ENCODE measurements at regions not wholly inside any gene's neighbourhood (a gene's known extent, or its start where the extent isn't known, plus 50 kb on each side); places are given as distances from the start of the nearest gene placed in this dataset.

DNA sequence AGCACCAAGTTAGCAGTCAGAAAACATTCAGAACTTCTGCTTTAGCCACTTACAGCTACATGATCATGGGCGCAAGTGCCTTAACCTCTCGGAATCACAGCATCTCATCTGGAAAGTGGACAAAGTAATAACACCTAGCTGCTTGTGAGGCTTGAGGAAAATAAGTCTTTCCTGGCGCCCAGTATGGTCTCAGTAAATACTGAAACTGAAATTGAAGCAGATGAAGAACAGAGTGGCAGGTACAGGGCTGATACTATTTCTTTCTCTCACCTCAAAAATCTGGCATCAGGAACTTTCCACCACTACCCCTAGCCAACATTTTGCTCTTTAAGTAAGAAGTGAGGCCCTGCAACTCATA, 129.7 kb upstream of the FUT8 start:
- H3K27ac Mint-ChIP-seq, result peak overlapping the region; percentile 66
- H3K27me3 Mint-ChIP-seq (ENCODE audit: low read depth), result no peaks in the 10 kb centered on the region
- TF ChIP-seq, protein P1, sequence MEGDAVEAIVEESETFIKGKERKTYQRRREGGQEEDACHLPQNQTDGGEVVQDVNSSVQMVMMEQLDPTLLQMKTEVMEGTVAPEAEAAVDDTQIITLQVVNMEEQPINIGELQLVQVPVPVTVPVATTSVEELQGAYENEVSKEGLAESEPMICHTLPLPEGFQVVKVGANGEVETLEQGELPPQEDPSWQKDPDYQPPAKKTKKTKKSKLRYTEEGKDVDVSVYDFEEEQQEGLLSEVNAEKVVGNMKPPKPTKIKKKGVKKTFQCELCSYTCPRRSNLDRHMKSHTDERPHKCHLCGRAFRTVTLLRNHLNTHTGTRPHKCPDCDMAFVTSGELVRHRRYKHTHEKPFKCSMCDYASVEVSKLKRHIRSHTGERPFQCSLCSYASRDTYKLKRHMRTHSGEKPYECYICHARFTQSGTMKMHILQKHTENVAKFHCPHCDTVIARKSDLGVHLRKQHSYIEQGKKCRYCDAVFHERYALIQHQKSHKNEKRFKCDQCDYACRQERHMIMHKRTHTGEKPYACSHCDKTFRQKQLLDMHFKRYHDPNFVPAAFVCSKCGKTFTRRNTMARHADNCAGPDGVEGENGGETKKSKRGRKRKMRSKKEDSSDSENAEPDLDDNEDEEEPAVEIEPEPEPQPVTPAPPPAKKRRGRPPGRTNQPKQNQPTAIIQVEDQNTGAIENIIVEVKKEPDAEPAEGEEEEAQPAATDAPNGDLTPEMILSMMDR (IDR thresholded peaks at IDR 0.05; ENCODE audit: unreplicated experiment), result no peak
- H3K9me3 Mint-ChIP-seq, result no peaks in the 10 kb centered on the region
- no peak for DNase-seq (ENCODE audit: low spot score in 2 of 2, unreplicated experiment in 2 of 2)
- H3K4me3 Mint-ChIP-seq, result no peak overlapping the region
- peaks cover 18% of the 10 kb centered on the region for H3K4me1 Mint-ChIP-seq
- H3K36me3 Mint-ChIP-seq, result no peaks in the 10 kb centered on the region

DNA sequence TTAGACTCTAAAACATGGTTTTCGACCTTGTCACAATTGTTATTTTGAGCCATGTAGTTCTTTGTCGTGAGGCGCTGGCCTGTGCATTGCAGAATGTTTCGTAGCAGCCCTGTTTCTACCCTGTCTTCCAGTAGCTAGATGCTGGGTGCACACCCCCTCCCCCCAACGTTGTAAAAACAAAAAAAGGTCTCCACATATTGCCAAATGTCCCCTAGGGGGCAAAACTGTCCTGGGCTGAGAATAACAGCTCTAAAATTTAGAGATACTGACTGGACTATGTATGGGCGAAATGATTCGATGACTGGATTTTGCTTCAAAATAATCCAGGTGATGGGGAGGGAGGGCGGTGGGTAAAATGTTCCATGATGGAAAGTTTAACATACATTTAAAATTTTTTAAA, 126.1 kb upstream of the FUT8 start:
- Mint-ChIP-seq H3K27me3 (ENCODE audit: low read depth) (no peaks in the 10 kb centered on the region), H3K27ac (no peak overlapping the region), H3K4me1 (peaks cover 20% of the 10 kb centered on the region), H3K9me3 (no peaks in the 10 kb centered on the region), H3K4me3 (no peak overlapping the region), H3K36me3 (no peaks in the 10 kb centered on the region)
- TF ChIP-seq, protein P1 (IDR thresholded peaks at IDR 0.05; ENCODE audit: unreplicated experiment), result no peak
- no peak for DNase-seq (ENCODE audit: low spot score in 2 of 2, unreplicated experiment in 2 of 2)

DNA sequence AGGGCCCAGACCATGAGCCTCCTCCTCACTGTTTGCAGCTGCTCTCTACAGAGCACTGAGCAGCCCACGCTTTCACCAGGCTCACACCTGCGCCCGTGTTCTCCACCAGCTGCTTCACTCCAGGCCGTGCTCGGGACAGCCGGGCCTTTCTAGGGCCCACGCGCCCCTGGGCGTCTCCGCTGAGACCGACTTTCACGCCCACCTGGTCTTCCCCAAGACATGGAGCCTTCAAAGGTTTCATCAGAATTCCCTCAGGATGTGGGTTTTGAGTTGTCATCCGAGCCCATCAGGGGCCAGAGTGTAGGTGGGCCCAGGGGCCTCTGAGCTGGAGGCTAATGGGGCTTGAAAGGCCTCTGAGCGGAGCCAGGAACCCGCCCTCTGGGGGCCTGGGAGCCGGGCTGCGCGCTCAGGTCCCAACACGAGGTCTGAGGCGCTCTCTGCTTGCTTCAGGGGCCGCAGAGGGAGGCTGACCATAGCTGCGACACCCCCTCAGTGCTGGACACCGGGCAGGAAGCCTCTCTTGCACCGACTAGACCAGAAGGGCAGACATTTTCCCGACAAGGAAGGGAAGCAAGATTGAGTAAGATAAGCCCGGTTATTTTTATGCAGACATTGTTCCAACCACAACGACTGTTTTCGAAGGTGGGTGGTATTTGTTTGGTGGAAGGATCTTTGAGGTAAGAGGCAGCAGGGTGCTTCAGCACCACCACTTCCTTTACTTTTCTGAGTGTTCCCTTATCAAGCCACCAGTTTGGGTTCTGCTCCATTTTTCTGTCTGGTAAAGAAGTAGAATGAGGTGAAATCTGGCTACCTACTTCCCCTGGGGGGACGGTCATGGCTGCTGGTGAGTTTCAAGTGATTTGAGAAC, 125.0 kb upstream of the FUT8 start:
- no peaks in the 10 kb centered on the region for H3K9me3 Mint-ChIP-seq
- H3K4me3 Mint-ChIP-seq, result no peak overlapping the region
- H3K27me3 Mint-ChIP-seq (ENCODE audit: low read depth), result no peaks in the 10 kb centered on the region
- H3K4me1 Mint-ChIP-seq, result peaks cover 12% of the 10 kb centered on the region
- H3K27ac Mint-ChIP-seq, result no peak overlapping the region
- TF ChIP-seq, protein P1 (IDR thresholded peaks at IDR 0.05; ENCODE audit: unreplicated experiment), result no peak
- no peaks in the 10 kb centered on the region for H3K36me3 Mint-ChIP-seq
- DNase-seq (ENCODE audit: low spot score in 2 of 2, unreplicated experiment in 2 of 2), result no peak

DNA sequence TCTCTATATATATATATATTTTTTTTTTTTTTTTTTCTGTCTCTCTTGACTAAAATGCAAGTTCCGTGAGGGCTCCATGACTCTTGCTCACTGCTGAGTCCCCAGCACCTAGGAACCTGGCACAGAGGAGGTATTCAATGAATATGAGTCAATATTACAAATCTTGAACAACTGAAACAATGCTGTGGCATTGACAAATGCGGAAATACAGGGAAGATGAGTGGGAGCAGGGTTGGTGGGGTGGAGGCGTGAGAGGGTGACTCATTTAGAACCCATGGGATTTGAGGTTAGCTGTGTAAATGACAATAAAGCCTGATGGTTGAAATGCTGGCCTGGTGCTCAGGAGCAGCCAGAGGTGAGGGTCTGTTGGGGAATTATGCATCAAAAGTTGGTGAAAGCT, 121.7 kb upstream of the FUT8 start:
- Mint-ChIP-seq H3K4me3 (no peak overlapping the region), H3K9me3 (no peaks in the 10 kb centered on the region), H3K4me1 (peaks cover 4% of the 10 kb centered on the region), H3K27me3 (ENCODE audit: low read depth) (no peaks in the 10 kb centered on the region), H3K27ac (no peak overlapping the region), H3K36me3 (no peaks in the 10 kb centered on the region)
- no peak for DNase-seq (ENCODE audit: low spot score in 2 of 2, unreplicated experiment in 2 of 2)
- TF ChIP-seq, protein P1 (IDR thresholded peaks at IDR 0.05; ENCODE audit: unreplicated experiment), result no peak

DNA sequence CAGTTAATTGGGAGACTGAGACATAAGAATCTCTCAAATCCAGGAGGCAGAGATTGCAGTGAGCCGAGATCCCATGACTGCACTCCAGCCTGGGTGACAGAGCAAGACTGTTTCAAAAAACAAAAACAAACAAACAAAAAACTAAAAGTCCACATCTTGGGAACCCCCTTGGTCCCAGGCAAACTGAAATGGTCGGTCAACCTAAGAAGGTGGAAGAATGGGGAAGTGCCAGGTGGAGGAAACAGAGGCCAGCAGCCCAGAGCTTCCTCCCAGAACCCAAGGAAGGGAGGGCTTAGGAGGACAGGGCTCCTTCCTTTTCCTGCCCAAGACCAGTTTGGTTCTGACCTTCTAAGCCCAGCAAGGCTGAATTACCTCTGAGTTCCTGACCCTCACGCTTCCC, 121.0 kb upstream of the FUT8 start:
- no peaks in the 10 kb centered on the region for H3K36me3 Mint-ChIP-seq
- no peaks in the 10 kb centered on the region for H3K27me3 Mint-ChIP-seq (ENCODE audit: low read depth)
- no peak overlapping the region for H3K4me3 Mint-ChIP-seq
- peaks cover 4% of the 10 kb centered on the region for H3K4me1 Mint-ChIP-seq
- no peak overlapping the region for H3K27ac Mint-ChIP-seq
- no peak for DNase-seq (ENCODE audit: low spot score in 2 of 2, unreplicated experiment in 2 of 2)
- TF ChIP-seq, protein P1 (IDR thresholded peaks at IDR 0.05; ENCODE audit: unreplicated experiment), result no peak
- no peaks in the 10 kb centered on the region for H3K9me3 Mint-ChIP-seq

Data from mesothelial cell of epicardium (in vitro differentiated cells).